Effector memory CD8-positive, alpha-beta T cell (primary cell): ENCODE measurements at regions not wholly inside any gene's neighbourhood (a gene's known extent, or its start where the extent isn't known, plus 50 kb on each side); places are given as distances from the start of the nearest gene placed in this dataset.

Source experiments
- ATAC-seq: fragments of 150-1000 bp; cut with Tn5 transposase; replicated peaks from 2 replicates; pipeline ENCODE4 v1.10.0; 2021; ENCODE audit warnings: mild to moderate bottlenecking, moderate library complexity
- DNase-seq, 3 experiments: peaks; one replicate each; pipeline ENCODE4 v3.0.0; 2021
- H3K27ac Mint-ChIP-seq, 2 donors: one replicate each; pipeline ENCODE4 v1.8.0; 2022; ENCODE audit warnings: mild to moderate bottlenecking in 2 of 2, mixed read lengths in 2 of 2, moderate library complexity in 2 of 2
- H3K27me3 Mint-ChIP-seq, 2 donors: one replicate each; pipeline ENCODE4 v1.8.0; 2022; ENCODE audit warnings: mixed read lengths in 2 of 2
- H3K36me3 Mint-ChIP-seq: one replicate; pipeline ENCODE4 v1.8.0; 2022; ENCODE audit warnings: mild to moderate bottlenecking, moderate library complexity, mixed read lengths; ENCODE audit not compliant: insufficient read depth
- H3K4me1 Mint-ChIP-seq, 2 donors: one replicate each; pipeline ENCODE4 v1.8.0; 2022; ENCODE audit warnings: low read depth in 2 of 2, mixed read lengths in 2 of 2
- H3K4me3 Mint-ChIP-seq, 2 donors: one replicate each; pipeline ENCODE4 v1.8.0; 2022; ENCODE audit warnings: mild to moderate bottlenecking in 2 of 2, mixed read lengths in 2 of 2, moderate library complexity in 2 of 2
- H3K9me3 Mint-ChIP-seq, 2 donors: one replicate each; pipeline ENCODE4 v1.8.0; 2022; ENCODE audit warnings: mixed read lengths in 2 of 2

- ATAC-seq, result no peak
- Mint-ChIP-seq H3K4me3 (no peak overlapping the region), H3K27ac (no peak overlapping the region), H3K9me3 (peaks cover 0 to 2% of the 10 kb centered on the region in 2 donors), H3K4me1 (no peaks in the 10 kb centered on the region), H3K36me3 (no peaks in the 10 kb centered on the region), H3K27me3 (peaks cover 0 to 4% of the 10 kb centered on the region in 2 donors)
- DNase-seq, result no peak
These were observed 130.0 kb upstream of the MTNR1B start for GRCh38 chr11:92839450-92839849.

- ATAC-seq, result no peak
- H3K4me1 Mint-ChIP-seq, result no peaks in the 10 kb centered on the region
- DNase-seq, result no peak
- H3K27me3 Mint-ChIP-seq, result peaks cover 0 to 4% of the 10 kb centered on the region in 2 donors
- no peak overlapping the region for H3K4me3 Mint-ChIP-seq
- H3K9me3 Mint-ChIP-seq, result peaks cover 0 to 2% of the 10 kb centered on the region in 2 donors
- no peak overlapping the region for H3K27ac Mint-ChIP-seq
- H3K36me3 Mint-ChIP-seq, result no peaks in the 10 kb centered on the region
These were observed 127.7 kb upstream of the MTNR1B start for GRCh38 chr11:92841719-92842118.

- no peak overlapping the region for H3K4me3 Mint-ChIP-seq
- DNase-seq, result no peak
- no peaks in the 10 kb centered on the region for H3K36me3 Mint-ChIP-seq
- no peak overlapping the region for H3K27ac Mint-ChIP-seq
- H3K9me3 Mint-ChIP-seq, result peaks cover 2 to 6% of the 10 kb centered on the region in 2 donors
- peaks cover 0 to 4% of the 10 kb centered on the region in 2 donors for H3K27me3 Mint-ChIP-seq
- ATAC-seq, result no peak
- no peaks in the 10 kb centered on the region for H3K4me1 Mint-ChIP-seq
These were observed 126.0 kb upstream of the MTNR1B start for GRCh38 chr11:92843455-92843854.

- DNase-seq, result no peak
- Mint-ChIP-seq H3K9me3 (peaks cover 2 to 10% of the 10 kb centered on the region in 2 donors), H3K36me3 (no peaks in the 10 kb centered on the region), H3K27ac (no peak overlapping the region), H3K27me3 (no peaks in the 10 kb centered on the region), H3K4me3 (no peak overlapping the region), H3K4me1 (no peaks in the 10 kb centered on the region)
- ATAC-seq, result no peak
These were observed 125.3 kb upstream of the MTNR1B start for GRCh38 chr11:92844197-92844596.

- ATAC-seq (no peak), DNase-seq (no peak)
- H3K27ac Mint-ChIP-seq, result no peak overlapping the region
- H3K27me3 Mint-ChIP-seq, result no peaks in the 10 kb centered on the region
- no peaks in the 10 kb centered on the region for H3K4me1 Mint-ChIP-seq
- no peak overlapping the region for H3K4me3 Mint-ChIP-seq
- peaks cover 0 to 10% of the 10 kb centered on the region in 2 donors for H3K9me3 Mint-ChIP-seq
- no peaks in the 10 kb centered on the region for H3K36me3 Mint-ChIP-seq
These were observed 124.1 kb upstream of the MTNR1B start for GRCh38 chr11:92845390-92845789.

GRCh38 chr11:92845805-92846204 lies 123.6 kb upstream of the MTNR1B start:
- H3K27me3 Mint-ChIP-seq, result no peaks in the 10 kb centered on the region
- DNase-seq, result no peak
- no peak overlapping the region for H3K27ac Mint-ChIP-seq
- no peaks in the 10 kb centered on the region for H3K4me1 Mint-ChIP-seq
- H3K4me3 Mint-ChIP-seq, result no peak overlapping the region
- H3K9me3 Mint-ChIP-seq, result peaks cover 0 to 10% of the 10 kb centered on the region in 2 donors
- no peaks in the 10 kb centered on the region for H3K36me3 Mint-ChIP-seq
- no peak for ATAC-seq

GRCh38 chr11:92846491-92847125 lies 122.8 kb upstream of the MTNR1B start:
- no peak overlapping the region for H3K27ac Mint-ChIP-seq
- ATAC-seq (no peak), DNase-seq (no peak)
- H3K9me3 Mint-ChIP-seq, result peaks cover 0 to 10% of the 10 kb centered on the region in 2 donors
- H3K4me1 Mint-ChIP-seq, result no peaks in the 10 kb centered on the region
- H3K36me3 Mint-ChIP-seq, result no peaks in the 10 kb centered on the region
- no peaks in the 10 kb centered on the region for H3K27me3 Mint-ChIP-seq
- no peak overlapping the region for H3K4me3 Mint-ChIP-seq

- ATAC-seq, result no peak
- H3K27ac Mint-ChIP-seq, result no peak overlapping the region
- no peaks in the 10 kb centered on the region for H3K27me3 Mint-ChIP-seq
- H3K4me1 Mint-ChIP-seq, result no peaks in the 10 kb centered on the region
- H3K36me3 Mint-ChIP-seq, result no peaks in the 10 kb centered on the region
- H3K9me3 Mint-ChIP-seq, result peaks cover 0 to 10% of the 10 kb centered on the region in 2 donors
- DNase-seq, result no peak
- no peak overlapping the region for H3K4me3 Mint-ChIP-seq
These were observed 120.9 kb upstream of the MTNR1B start for GRCh38 chr11:92848578-92848977.

GRCh38 chr11:92850296-92850826 lies 119.1 kb upstream of the MTNR1B start:
- ATAC-seq, result no peak
- no peaks in the 10 kb centered on the region for H3K27me3 Mint-ChIP-seq
- no peak overlapping the region for H3K27ac Mint-ChIP-seq
- H3K36me3 Mint-ChIP-seq, result no peaks in the 10 kb centered on the region
- H3K4me1 Mint-ChIP-seq, result no peaks in the 10 kb centered on the region
- H3K9me3 Mint-ChIP-seq, result peaks cover 0 to 10% of the 10 kb centered on the region in 2 donors
- H3K4me3 Mint-ChIP-seq, result no peak overlapping the region
- DNase-seq, result no peak

GRCh38 chr11:92852229-92852628 lies 117.2 kb upstream of the MTNR1B start:
- Mint-ChIP-seq H3K9me3 (peaks cover 0 to 10% of the 10 kb centered on the region in 2 donors), H3K4me3 (no peak overlapping the region), H3K27ac (no peak overlapping the region), H3K4me1 (no peaks in the 10 kb centered on the region), H3K36me3 (no peaks in the 10 kb centered on the region), H3K27me3 (no peaks in the 10 kb centered on the region)
- DNase-seq (no peak), ATAC-seq (no peak)

- DNase-seq (no peak), ATAC-seq (no peak)
- H3K9me3 Mint-ChIP-seq, result peaks cover 0 to 8% of the 10 kb centered on the region in 2 donors
- H3K27ac Mint-ChIP-seq, result no peak overlapping the region
- H3K4me3 Mint-ChIP-seq, result no peak overlapping the region
- H3K27me3 Mint-ChIP-seq, result no peaks in the 10 kb centered on the region
- no peaks in the 10 kb centered on the region for H3K36me3 Mint-ChIP-seq
- H3K4me1 Mint-ChIP-seq, result no peaks in the 10 kb centered on the region
These were observed 116.5 kb upstream of the MTNR1B start for GRCh38 chr11:92852946-92853345.

- Mint-ChIP-seq H3K9me3 (no peaks in the 10 kb centered on the region), H3K4me1 (no peaks in the 10 kb centered on the region), H3K27ac (no peak overlapping the region), H3K36me3 (no peaks in the 10 kb centered on the region), H3K27me3 (no peaks in the 10 kb centered on the region), H3K4me3 (no peak overlapping the region)
- ATAC-seq (no peak), DNase-seq (no peak)
These were observed 115.3 kb upstream of the MTNR1B start for GRCh38 chr11:92854162-92854561.

GRCh38 chr11:92854952-92855351 lies 114.5 kb upstream of the MTNR1B start:
- Mint-ChIP-seq H3K9me3 (no peaks in the 10 kb centered on the region), H3K4me1 (no peaks in the 10 kb centered on the region), H3K27me3 (no peaks in the 10 kb centered on the region), H3K27ac (no peak overlapping the region), H3K36me3 (no peaks in the 10 kb centered on the region), H3K4me3 (no peak overlapping the region)
- DNase-seq, result no peak
- ATAC-seq, result no peak

GRCh38 chr11:92855607-92856405 lies 113.6 kb upstream of the MTNR1B start:
- H3K27ac Mint-ChIP-seq, result no peak overlapping the region
- H3K36me3 Mint-ChIP-seq, result no peaks in the 10 kb centered on the region
- no peak overlapping the region for H3K4me3 Mint-ChIP-seq
- H3K4me1 Mint-ChIP-seq, result no peaks in the 10 kb centered on the region
- no peak for DNase-seq
- H3K9me3 Mint-ChIP-seq, result no peaks in the 10 kb centered on the region
- no peaks in the 10 kb centered on the region for H3K27me3 Mint-ChIP-seq
- no peak for ATAC-seq
